Liver (tissue), 2 donors: ENCODE measurements at regions not wholly inside any gene's neighbourhood (a gene's known extent, or its start where the extent isn't known, plus 50 kb on each side); places are given as distances from the start of the nearest gene placed in this dataset.

Source experiments
- CTCF ChIP-seq: fragments of 150-350 bp; IDR thresholded peaks from 2 replicates; pipeline ENCODE4 v1.5.1; 2017; ENCODE audit warnings: improper control_type of control experiment, low read depth, low read length; ENCODE audit not compliant: missing input control
- MAX ChIP-seq: IDR thresholded peaks from 2 replicates; pipeline ENCODE4 v1.6.1; 2016; ENCODE audit warnings: antibody characterized with exemption
- donor health status: healthy.

GRCh38 chr1:232377494-232377770 lies 252.5 kb downstream of the SIPA1L2 start:
- TF ChIP-seq CTCF (no peak), MAX (no peak)
